ENCODE measurements at regions not wholly inside any gene's neighbourhood (a gene's known extent, or its start where the extent isn't known, plus 50 kb on each side); places are given as distances from the start of the nearest gene placed in this dataset.

DNA sequence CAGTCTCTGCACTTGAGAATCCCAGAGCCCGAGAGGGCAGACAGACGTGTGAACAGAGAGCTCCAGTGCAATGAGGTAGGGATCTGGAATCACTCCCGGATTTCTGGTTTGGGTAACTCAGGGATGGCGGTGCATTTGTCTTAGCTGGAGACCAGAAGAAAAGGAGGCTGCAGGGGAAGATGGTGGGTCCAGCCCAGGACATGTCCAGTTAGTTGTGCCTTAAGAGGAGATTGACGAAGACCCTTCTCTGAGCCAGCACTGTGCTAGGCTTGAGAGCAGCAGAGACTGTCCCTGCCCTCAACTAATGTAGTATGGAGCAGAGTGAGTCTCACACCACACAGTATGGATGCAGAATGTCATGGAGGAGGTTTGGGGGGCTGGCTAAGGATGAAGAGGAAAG, 150.6 kb upstream of the COPS8 start:
- no peak for DNase-seq (ENCODE audit: low read depth)
- no peak overlapping the region for H3K4me3 ChIP-seq (ENCODE audit: low read depth, low read length)

DNA sequence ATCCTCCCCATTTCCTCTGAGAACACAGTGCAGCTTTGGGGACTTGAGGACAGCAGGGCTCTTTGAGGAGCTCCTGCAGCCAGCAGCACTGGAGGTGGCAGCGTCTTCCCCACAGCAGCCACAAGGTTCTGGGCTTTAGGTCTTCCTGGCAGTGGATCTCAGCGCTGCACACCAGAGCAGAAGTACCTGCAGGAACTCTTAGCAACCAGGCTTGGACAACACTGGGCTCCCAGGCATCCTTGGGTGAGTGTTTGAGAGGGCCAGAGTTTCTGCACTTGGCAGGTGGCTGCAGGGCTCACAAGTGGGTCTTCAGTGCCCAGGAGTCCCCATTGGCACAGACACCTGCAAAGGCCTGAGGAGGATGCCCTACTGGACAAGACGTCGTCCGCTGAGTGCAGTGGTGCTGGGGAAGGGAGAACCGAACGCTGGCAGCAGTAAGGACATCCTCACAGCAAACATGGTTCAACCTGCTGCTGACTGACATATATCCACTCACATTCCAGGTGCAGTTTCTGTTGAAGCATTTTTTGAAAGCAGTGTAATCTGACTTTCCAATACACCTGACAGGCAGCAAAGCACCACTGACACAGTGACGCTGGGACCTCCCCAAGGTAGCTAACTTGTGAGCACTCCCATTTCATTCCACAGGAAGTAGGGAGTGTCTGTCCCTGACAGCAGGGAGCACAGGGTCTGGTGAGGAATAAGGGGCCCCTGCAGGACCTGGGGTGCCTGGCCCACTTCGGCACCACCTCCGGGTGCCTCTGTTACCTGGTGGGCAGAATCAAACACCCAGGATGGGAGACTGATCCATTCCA, 149.9 kb upstream of the COPS8 start:
- no peak for DNase-seq (ENCODE audit: low read depth)
- TF ChIP-seq, protein P1, sequence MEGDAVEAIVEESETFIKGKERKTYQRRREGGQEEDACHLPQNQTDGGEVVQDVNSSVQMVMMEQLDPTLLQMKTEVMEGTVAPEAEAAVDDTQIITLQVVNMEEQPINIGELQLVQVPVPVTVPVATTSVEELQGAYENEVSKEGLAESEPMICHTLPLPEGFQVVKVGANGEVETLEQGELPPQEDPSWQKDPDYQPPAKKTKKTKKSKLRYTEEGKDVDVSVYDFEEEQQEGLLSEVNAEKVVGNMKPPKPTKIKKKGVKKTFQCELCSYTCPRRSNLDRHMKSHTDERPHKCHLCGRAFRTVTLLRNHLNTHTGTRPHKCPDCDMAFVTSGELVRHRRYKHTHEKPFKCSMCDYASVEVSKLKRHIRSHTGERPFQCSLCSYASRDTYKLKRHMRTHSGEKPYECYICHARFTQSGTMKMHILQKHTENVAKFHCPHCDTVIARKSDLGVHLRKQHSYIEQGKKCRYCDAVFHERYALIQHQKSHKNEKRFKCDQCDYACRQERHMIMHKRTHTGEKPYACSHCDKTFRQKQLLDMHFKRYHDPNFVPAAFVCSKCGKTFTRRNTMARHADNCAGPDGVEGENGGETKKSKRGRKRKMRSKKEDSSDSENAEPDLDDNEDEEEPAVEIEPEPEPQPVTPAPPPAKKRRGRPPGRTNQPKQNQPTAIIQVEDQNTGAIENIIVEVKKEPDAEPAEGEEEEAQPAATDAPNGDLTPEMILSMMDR (IDR thresholded peaks at IDR 0.05; ENCODE audit: low read depth, low read length, missing control alignments) = no peak
- H3K4me3 ChIP-seq (ENCODE audit: low read depth, low read length) = no peak overlapping the region

More for the DNA sequence above, 150.6 kb upstream of the COPS8 start:
- TF ChIP-seq, protein P1 (IDR thresholded peaks at IDR 0.05; ENCODE audit: low read depth, low read length, missing control alignments) = no peak

DNA sequence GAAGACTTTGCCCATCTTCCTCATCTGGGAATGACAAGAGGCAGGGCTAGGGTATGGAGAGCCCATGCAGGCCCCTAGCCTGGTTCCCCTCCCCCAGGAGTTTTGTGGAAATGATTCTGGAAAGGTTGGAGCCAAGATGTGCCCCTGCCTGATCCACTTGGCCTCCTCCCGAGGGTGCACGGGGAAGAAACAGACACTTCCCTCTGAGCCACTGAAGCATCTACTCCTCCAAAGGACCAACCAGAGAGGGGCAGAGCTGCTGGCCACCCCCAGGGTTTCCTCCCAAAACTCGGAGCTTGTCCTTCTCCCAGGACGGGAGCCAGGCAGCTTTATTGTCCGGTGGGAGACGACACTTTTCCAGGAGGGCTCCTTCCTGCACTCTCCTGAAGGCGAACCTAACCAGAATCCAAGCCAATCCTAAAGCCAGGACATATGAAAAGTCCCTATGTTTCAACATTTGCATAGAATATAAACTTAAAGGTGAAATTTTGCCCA, 149.2 kb upstream of the COPS8 start:
- no peak for DNase-seq (ENCODE audit: low read depth)
- no peak overlapping the region for H3K4me3 ChIP-seq (ENCODE audit: low read depth, low read length)
- TF ChIP-seq, protein P1 (IDR thresholded peaks at IDR 0.05; ENCODE audit: low read depth, low read length, missing control alignments) = no peak

DNA sequence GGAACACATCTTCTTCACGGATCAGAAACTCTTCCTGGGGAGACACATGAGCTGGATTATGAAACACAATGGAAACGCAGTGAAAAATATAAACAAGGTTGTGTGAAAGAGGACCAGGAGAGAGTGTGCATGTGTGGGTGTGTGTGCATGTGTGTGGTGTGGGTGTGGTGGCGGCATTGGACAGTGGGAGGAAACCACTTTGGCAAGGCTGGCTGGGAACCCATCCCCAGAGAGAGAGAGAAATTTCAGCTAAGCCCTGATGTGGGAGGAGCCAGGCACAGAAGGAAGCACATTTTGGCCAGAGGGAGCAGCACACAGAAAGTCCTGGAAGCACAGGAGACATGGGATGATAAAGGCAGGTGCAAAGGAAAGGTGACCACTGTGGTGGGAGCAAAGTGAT, 147.6 kb upstream of the COPS8 start:
- TF ChIP-seq, protein P1 (IDR thresholded peaks at IDR 0.05; ENCODE audit: low read depth, low read length, missing control alignments) = no peak
- no peak overlapping the region for H3K4me3 ChIP-seq (ENCODE audit: low read depth, low read length)
- no peak for DNase-seq (ENCODE audit: low read depth)

DNA sequence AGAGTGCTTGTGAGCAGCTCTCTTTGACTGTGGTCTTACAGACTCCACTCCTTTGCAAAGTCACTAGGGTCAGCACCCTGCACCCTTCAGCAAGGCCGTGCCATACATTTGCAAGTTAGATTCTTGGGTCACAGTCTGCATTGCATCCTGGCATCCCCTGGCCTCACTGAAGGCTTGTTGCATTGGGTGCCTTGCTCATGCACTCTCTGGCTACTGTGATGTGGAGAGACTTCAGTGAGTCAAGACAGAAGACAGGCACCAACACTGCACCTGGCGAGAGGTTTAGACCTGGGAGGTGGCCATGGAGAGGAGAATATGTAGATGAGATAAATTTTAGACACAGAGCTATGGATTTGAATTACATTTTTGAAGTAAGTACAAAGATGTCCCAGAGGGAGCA, 146.4 kb upstream of the COPS8 start:
- no peak for DNase-seq (ENCODE audit: low read depth)
- TF ChIP-seq, protein P1 (IDR thresholded peaks at IDR 0.05; ENCODE audit: low read depth, low read length, missing control alignments) = no peak
- H3K4me3 ChIP-seq (ENCODE audit: low read depth, low read length) = no peak overlapping the region

DNA sequence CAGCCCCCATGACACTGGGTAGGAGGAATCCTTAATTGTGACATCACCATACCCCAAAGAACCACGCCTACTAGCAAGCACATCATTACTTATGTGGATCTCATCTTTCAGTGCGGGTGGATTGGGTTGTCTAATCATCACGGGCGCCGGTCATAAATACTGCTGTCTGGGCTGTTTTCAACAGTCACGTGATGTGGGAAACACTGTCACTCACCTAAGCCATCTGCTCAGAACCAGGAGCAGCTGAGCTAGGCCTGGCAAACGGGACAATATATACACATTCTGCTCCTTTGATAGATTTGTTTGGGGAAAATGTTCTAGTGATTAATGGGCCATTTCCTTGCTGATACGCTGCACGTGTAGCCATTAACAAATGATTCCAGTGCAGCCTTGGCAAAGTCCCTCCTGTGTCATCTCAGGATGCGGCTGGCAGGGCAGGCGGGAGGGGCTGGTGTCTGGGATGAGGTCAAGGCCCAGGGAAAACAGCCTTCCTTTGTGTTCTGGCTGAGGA, 145.9 kb upstream of the COPS8 start:
- TF ChIP-seq, protein P1 (IDR thresholded peaks at IDR 0.05; ENCODE audit: low read depth, low read length, missing control alignments) = no peak
- H3K4me3 ChIP-seq (ENCODE audit: low read depth, low read length) = no peak overlapping the region
- no peak for DNase-seq (ENCODE audit: low read depth)

All from GM12864 (cell line).